ENCODE measurements at regions not wholly inside any gene's neighbourhood (a gene's known extent, or its start where the extent isn't known, plus 50 kb on each side); places are given as distances from the start of the nearest gene placed in this dataset.

DNA sequence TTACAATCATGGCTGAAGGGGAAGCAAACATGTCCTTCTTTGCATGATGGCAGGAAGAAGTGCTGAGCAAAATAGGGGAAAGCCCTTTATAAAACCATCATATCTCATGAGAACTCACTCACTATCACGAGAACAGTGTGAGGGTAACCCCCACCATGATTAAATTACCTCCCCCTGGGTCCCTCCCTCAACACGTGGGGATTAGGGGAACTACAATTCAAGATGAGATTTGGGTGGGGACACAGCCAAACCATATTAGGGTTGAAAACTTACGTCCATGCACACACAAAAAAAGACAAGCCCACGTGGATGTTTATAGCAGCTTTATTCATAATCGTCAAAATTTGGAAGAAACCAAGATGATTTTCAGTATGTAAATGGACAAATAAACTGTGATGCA is 72.3 kb downstream of the RPL22L1 start:
- no peak overlapping the region for H3K9ac ChIP-seq (ENCODE audit: insufficient read depth in 1 of 2, low read length in 2 of 2)
- no peak for DNase-seq
- no peak for ATAC-seq (ENCODE audit: insufficient read depth, low FRiP score)
- H3K36me3 ChIP-seq (ENCODE audit: control insufficient read depth in 4 of 4, insufficient read depth in 4 of 4, low read length in 4 of 4), result no peaks in the 10 kb centered on the region
- 80% methylated on average over 5 of the region's 5 CpGs for WGBS, 2 donors
- no peak overlapping the region for H3K27ac ChIP-seq (ENCODE audit: low read depth in 1 of 2, low read length in 1 of 2)
- H3K4me3 ChIP-seq, result no peak overlapping the region
- TF ChIP-seq, protein P1, sequence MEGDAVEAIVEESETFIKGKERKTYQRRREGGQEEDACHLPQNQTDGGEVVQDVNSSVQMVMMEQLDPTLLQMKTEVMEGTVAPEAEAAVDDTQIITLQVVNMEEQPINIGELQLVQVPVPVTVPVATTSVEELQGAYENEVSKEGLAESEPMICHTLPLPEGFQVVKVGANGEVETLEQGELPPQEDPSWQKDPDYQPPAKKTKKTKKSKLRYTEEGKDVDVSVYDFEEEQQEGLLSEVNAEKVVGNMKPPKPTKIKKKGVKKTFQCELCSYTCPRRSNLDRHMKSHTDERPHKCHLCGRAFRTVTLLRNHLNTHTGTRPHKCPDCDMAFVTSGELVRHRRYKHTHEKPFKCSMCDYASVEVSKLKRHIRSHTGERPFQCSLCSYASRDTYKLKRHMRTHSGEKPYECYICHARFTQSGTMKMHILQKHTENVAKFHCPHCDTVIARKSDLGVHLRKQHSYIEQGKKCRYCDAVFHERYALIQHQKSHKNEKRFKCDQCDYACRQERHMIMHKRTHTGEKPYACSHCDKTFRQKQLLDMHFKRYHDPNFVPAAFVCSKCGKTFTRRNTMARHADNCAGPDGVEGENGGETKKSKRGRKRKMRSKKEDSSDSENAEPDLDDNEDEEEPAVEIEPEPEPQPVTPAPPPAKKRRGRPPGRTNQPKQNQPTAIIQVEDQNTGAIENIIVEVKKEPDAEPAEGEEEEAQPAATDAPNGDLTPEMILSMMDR (IDR thresholded peaks at IDR 0.05; ENCODE audit: control extremely low read depth, extremely low read depth), result no peak
- no peaks in the 10 kb centered on the region for H3K27me3 ChIP-seq (ENCODE audit: control insufficient read depth in 3 of 3, insufficient read depth in 3 of 3, low read length in 2 of 3)
- peaks cover 0 to 3% (median 0%) of the 10 kb centered on the region in 4 donors for H3K9me3 ChIP-seq (ENCODE audit: control insufficient read depth in 4 of 4, insufficient read depth in 3 of 4, low read length in 3 of 4)
- H3K4me1 ChIP-seq (ENCODE audit: control insufficient read depth in 5 of 5, insufficient read depth in 5 of 5, low read length in 5 of 5), result no peaks in the 10 kb centered on the region

DNA sequence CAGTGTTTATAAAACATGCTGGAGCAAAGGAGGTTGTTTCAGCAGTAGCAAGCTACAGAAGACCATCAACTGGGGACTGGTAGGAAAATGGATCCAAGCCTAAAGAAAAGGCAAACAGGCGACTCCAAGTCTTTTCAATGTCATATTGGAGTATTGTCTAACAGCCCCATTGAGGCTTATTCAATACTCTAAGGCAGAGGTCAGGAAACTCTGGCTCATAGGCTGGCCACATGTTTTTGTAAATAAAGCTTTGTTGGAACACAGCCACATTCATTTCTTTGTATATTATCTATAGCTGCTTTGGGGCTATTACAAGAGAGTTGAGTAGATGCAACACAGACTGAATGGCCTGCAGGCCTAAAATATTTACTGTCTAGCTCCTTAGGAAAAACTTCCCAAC is 77.5 kb downstream of the RPL22L1 start:
- DNase-seq (peak in 2 of 3 donors; percentile 35 to 54), ATAC-seq (ENCODE audit: insufficient read depth, low FRiP score) (no peak)
- Histone ChIP-seq H3K9ac (ENCODE audit: insufficient read depth in 1 of 2, low read length in 2 of 2) (no peak overlapping the region), H3K4me1 (ENCODE audit: control insufficient read depth in 5 of 5, insufficient read depth in 5 of 5, low read length in 5 of 5) (no peaks in the 10 kb centered on the region), H3K27me3 (ENCODE audit: control insufficient read depth in 3 of 3, insufficient read depth in 3 of 3, low read length in 2 of 3) (no peaks in the 10 kb centered on the region), H3K9me3 (ENCODE audit: control insufficient read depth in 4 of 4, insufficient read depth in 3 of 4, low read length in 3 of 4) (no peaks in the 10 kb centered on the region), H3K4me3 (no peak overlapping the region), H3K36me3 (ENCODE audit: control insufficient read depth in 4 of 4, insufficient read depth in 4 of 4, low read length in 4 of 4) (no peaks in the 10 kb centered on the region), H3K27ac (ENCODE audit: low read depth in 1 of 2, low read length in 1 of 2) (no peak overlapping the region)
- TF ChIP-seq, protein P1 (IDR thresholded peaks at IDR 0.05; ENCODE audit: control extremely low read depth, extremely low read depth), result no peak
- WGBS, 2 donors, result 80 to 95% methylated on average over 1 of the region's 1 CpG

DNA sequence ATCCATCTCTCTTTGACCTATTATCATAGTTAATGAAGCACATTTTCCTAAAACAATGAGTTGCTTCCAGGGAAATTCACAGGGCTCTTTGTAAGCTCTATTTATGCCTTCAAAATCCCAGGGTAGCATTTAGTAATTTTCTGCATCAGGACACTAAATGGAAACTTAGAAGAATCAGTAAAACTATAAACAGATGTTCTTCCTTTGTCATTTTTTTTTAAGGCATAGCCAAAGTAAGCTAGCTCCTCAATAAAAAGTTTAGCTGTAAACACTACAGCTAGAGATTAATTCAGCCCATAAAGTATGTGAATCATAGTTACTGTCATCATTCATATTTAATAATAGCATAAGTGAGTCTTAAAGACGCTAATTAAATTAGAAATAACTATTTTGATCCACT is 79.3 kb downstream of the RPL22L1 start:
- ATAC-seq (ENCODE audit: insufficient read depth, low FRiP score), result no peak
- 69 to 82% methylated on average over 1 of the region's 1 CpG for WGBS, 2 donors

DNA sequence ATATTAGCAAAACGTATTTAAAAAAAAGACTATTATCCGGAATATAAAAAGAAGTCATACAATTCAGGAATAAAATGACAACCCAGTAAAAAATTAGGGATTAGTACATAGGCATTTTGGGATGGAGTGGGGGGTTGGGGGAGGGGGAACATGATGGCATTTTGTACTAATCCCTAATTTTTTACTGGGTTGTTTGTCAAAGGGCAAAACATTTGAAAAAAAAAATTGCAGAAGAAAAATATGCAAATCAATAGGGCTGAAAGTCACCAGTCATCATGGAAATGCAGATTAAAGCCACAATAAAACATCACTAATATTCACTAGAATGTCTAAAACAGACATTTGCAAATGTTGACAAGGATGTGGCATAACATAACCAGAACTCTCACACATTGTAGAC is 82.5 kb downstream of the RPL22L1 start:
- Histone ChIP-seq H3K27ac (ENCODE audit: low read depth in 1 of 2, low read length in 1 of 2) (no peak overlapping the region), H3K36me3 (ENCODE audit: control insufficient read depth in 4 of 4, insufficient read depth in 4 of 4, low read length in 4 of 4) (no peaks in the 10 kb centered on the region), H3K9ac (ENCODE audit: insufficient read depth in 1 of 2, low read length in 2 of 2) (no peak overlapping the region), H3K4me1 (ENCODE audit: control insufficient read depth in 5 of 5, insufficient read depth in 5 of 5, low read length in 5 of 5) (no peaks in the 10 kb centered on the region), H3K27me3 (ENCODE audit: control insufficient read depth in 3 of 3, insufficient read depth in 3 of 3, low read length in 2 of 3) (no peaks in the 10 kb centered on the region), H3K4me3 (no peak overlapping the region), H3K9me3 (ENCODE audit: control insufficient read depth in 4 of 4, insufficient read depth in 3 of 4, low read length in 3 of 4) (no peaks in the 10 kb centered on the region)
- 94 to 95% methylated on average over 2 of the region's 2 CpGs for WGBS, 2 donors
- TF ChIP-seq, protein P1 (IDR thresholded peaks at IDR 0.05; ENCODE audit: control extremely low read depth, extremely low read depth), result no peak
- DNase-seq (no peak), ATAC-seq (ENCODE audit: insufficient read depth, low FRiP score) (no peak)

More for the DNA sequence above, 79.3 kb downstream of the RPL22L1 start:
- Histone ChIP-seq H3K9ac (ENCODE audit: insufficient read depth in 1 of 2, low read length in 2 of 2) (no peak overlapping the region), H3K27me3 (ENCODE audit: control insufficient read depth in 3 of 3, insufficient read depth in 3 of 3, low read length in 2 of 3) (no peaks in the 10 kb centered on the region), H3K9me3 (ENCODE audit: control insufficient read depth in 4 of 4, insufficient read depth in 3 of 4, low read length in 3 of 4) (no peaks in the 10 kb centered on the region), H3K27ac (ENCODE audit: low read depth in 1 of 2, low read length in 1 of 2) (no peak overlapping the region), H3K4me1 (ENCODE audit: control insufficient read depth in 5 of 5, insufficient read depth in 5 of 5, low read length in 5 of 5) (no peaks in the 10 kb centered on the region), H3K4me3 (no peak overlapping the region), H3K36me3 (ENCODE audit: control insufficient read depth in 4 of 4, insufficient read depth in 4 of 4, low read length in 4 of 4) (no peaks in the 10 kb centered on the region)
- no peak for DNase-seq
- TF ChIP-seq, protein P1 (IDR thresholded peaks at IDR 0.05; ENCODE audit: control extremely low read depth, extremely low read depth), result no peak
